ENCODE measurements at regions not wholly inside any gene's neighbourhood (a gene's known extent, or its start where the extent isn't known, plus 50 kb on each side); places are given as distances from the start of the nearest gene placed in this dataset.

- POLR2A ChIA-PET, result no interaction called here
- Histone ChIP-seq H3K27me3 (ENCODE audit: insufficient read depth, low read length, poor library complexity, severe bottlenecking) (no peaks in the 10 kb centered on the region), H3K4me1 (ENCODE audit: insufficient read depth, low read length) (no peaks in the 10 kb centered on the region), H3K9me3 (ENCODE audit: low read length) (no peaks in the 10 kb centered on the region), H3K4me3 (ENCODE audit: low read length) (no peak overlapping the region), H3K27ac (ENCODE audit: low read depth, low read length) (no peak overlapping the region), H3K36me3 (ENCODE audit: insufficient read depth, low read length) (no peaks in the 10 kb centered on the region)
- CTCF ChIA-PET, result no interaction called here
- no peak overlapping the region for H3K4me3 Mint-ChIP-seq
- H3K27me3 Mint-ChIP-seq, result no peaks in the 10 kb centered on the region
- H3K27ac Mint-ChIP-seq, result no peak overlapping the region
- no peaks in the 10 kb centered on the region for H3K36me3 Mint-ChIP-seq
- no peak for DNase-seq
- peaks cover 0 to 17% (median 0%) of the 10 kb centered on the region in 5 donors for H3K9me3 Mint-ChIP-seq
- H3K4me1 Mint-ChIP-seq, result no peaks in the 10 kb centered on the region
Measured at GRCh38 chr9:13943176-13943575, 370.8 kb downstream of the NFIB start.

GRCh38 chr9:13942695-13943094 is 371.2 kb downstream of the NFIB start:
- Mint-ChIP-seq H3K36me3 (no peaks in the 10 kb centered on the region), H3K4me1 (no peaks in the 10 kb centered on the region), H3K27ac (no peak overlapping the region), H3K4me3 (no peak overlapping the region), H3K27me3 (no peaks in the 10 kb centered on the region), H3K9me3 (peaks cover 0 to 12% (median 0%) of the 10 kb centered on the region in 5 donors)
- no peaks in the 10 kb centered on the region for H3K4me1 ChIP-seq (ENCODE audit: insufficient read depth, low read length)
- no peak overlapping the region for H3K4me3 ChIP-seq (ENCODE audit: low read length)
- H3K36me3 ChIP-seq (ENCODE audit: insufficient read depth, low read length), result no peaks in the 10 kb centered on the region
- ChIA-PET CTCF (no interaction called here), POLR2A (no interaction called here)
- no peaks in the 10 kb centered on the region for H3K27me3 ChIP-seq (ENCODE audit: insufficient read depth, low read length, poor library complexity, severe bottlenecking)
- H3K27ac ChIP-seq (ENCODE audit: low read depth, low read length), result no peak overlapping the region
- no peak for DNase-seq
- no peaks in the 10 kb centered on the region for H3K9me3 ChIP-seq (ENCODE audit: low read length)

GRCh38 chr9:13942201-13942600 is 371.7 kb downstream of the NFIB start:
- no peak for DNase-seq
- no peaks in the 10 kb centered on the region for H3K27me3 ChIP-seq (ENCODE audit: insufficient read depth, low read length, poor library complexity, severe bottlenecking)
- no peaks in the 10 kb centered on the region for H3K4me1 ChIP-seq (ENCODE audit: insufficient read depth, low read length)
- H3K36me3 Mint-ChIP-seq, result no peaks in the 10 kb centered on the region
- ChIA-PET POLR2A (no interaction called here), CTCF (no interaction called here)
- no peaks in the 10 kb centered on the region for H3K36me3 ChIP-seq (ENCODE audit: insufficient read depth, low read length)
- no peak overlapping the region for H3K4me3 ChIP-seq (ENCODE audit: low read length)
- H3K9me3 ChIP-seq (ENCODE audit: low read length), result no peaks in the 10 kb centered on the region
- no peak overlapping the region for H3K27ac Mint-ChIP-seq
- no peaks in the 10 kb centered on the region for H3K27me3 Mint-ChIP-seq
- H3K27ac ChIP-seq (ENCODE audit: low read depth, low read length), result no peak overlapping the region
- H3K4me3 Mint-ChIP-seq, result no peak overlapping the region
- H3K4me1 Mint-ChIP-seq, result no peaks in the 10 kb centered on the region
- H3K9me3 Mint-ChIP-seq, result peaks cover 0 to 10% (median 0%) of the 10 kb centered on the region in 5 donors

- H3K4me3 Mint-ChIP-seq, result no peak overlapping the region
- no peak overlapping the region for H3K4me3 ChIP-seq (ENCODE audit: low read length)
- H3K27me3 ChIP-seq (ENCODE audit: insufficient read depth, low read length, poor library complexity, severe bottlenecking), result no peaks in the 10 kb centered on the region
- no peak overlapping the region for H3K27ac ChIP-seq (ENCODE audit: low read depth, low read length)
- H3K9me3 ChIP-seq (ENCODE audit: low read length), result no peaks in the 10 kb centered on the region
- H3K36me3 ChIP-seq (ENCODE audit: insufficient read depth, low read length), result no peaks in the 10 kb centered on the region
- ChIA-PET CTCF (no interaction called here), POLR2A (no interaction called here)
- no peaks in the 10 kb centered on the region for H3K36me3 Mint-ChIP-seq
- no peak overlapping the region for H3K27ac Mint-ChIP-seq
- no peaks in the 10 kb centered on the region for H3K4me1 ChIP-seq (ENCODE audit: insufficient read depth, low read length)
- H3K27me3 Mint-ChIP-seq, result no peaks in the 10 kb centered on the region
- no peak for DNase-seq
- peaks cover 0 to 12% (median 0%) of the 10 kb centered on the region in 5 donors for H3K9me3 Mint-ChIP-seq
- H3K4me1 Mint-ChIP-seq, result no peaks in the 10 kb centered on the region
Measured at GRCh38 chr9:13941714-13942113, 372.2 kb downstream of the NFIB start.

GRCh38 chr9:13939701-13940490 is 374.0 kb downstream of the NFIB start:
- H3K9me3 ChIP-seq (ENCODE audit: low read length), result no peaks in the 10 kb centered on the region
- no peaks in the 10 kb centered on the region for H3K36me3 ChIP-seq (ENCODE audit: insufficient read depth, low read length)
- no peak for DNase-seq
- H3K9me3 Mint-ChIP-seq, result peaks cover 0 to 17% (median 2%) of the 10 kb centered on the region in 5 donors
- H3K27me3 Mint-ChIP-seq, result no peaks in the 10 kb centered on the region
- no peak overlapping the region for H3K27ac Mint-ChIP-seq
- H3K4me1 ChIP-seq (ENCODE audit: insufficient read depth, low read length), result no peaks in the 10 kb centered on the region
- no peaks in the 10 kb centered on the region for H3K27me3 ChIP-seq (ENCODE audit: insufficient read depth, low read length, poor library complexity, severe bottlenecking)
- H3K4me3 ChIP-seq (ENCODE audit: low read length), result no peak overlapping the region
- CTCF ChIA-PET, result no interaction called here
- no peak overlapping the region for H3K4me3 Mint-ChIP-seq
- H3K36me3 Mint-ChIP-seq, result no peaks in the 10 kb centered on the region
- H3K27ac ChIP-seq (ENCODE audit: low read depth, low read length), result no peak overlapping the region
- no peaks in the 10 kb centered on the region for H3K4me1 Mint-ChIP-seq
- POLR2A ChIA-PET, result no interaction called here

GRCh38 chr9:13939134-13939533 is 374.8 kb downstream of the NFIB start:
- ChIA-PET POLR2A (no interaction called here), CTCF (no interaction called here)
- Histone ChIP-seq H3K27ac (ENCODE audit: low read depth, low read length) (no peak overlapping the region), H3K4me1 (ENCODE audit: insufficient read depth, low read length) (no peaks in the 10 kb centered on the region), H3K27me3 (ENCODE audit: insufficient read depth, low read length, poor library complexity, severe bottlenecking) (no peaks in the 10 kb centered on the region), H3K36me3 (ENCODE audit: insufficient read depth, low read length) (no peaks in the 10 kb centered on the region), H3K4me3 (ENCODE audit: low read length) (no peak overlapping the region), H3K9me3 (ENCODE audit: low read length) (no peaks in the 10 kb centered on the region)
- Mint-ChIP-seq H3K27me3 (no peaks in the 10 kb centered on the region), H3K27ac (no peak overlapping the region), H3K36me3 (no peaks in the 10 kb centered on the region), H3K9me3 (peaks cover 0 to 21% (median 2%) of the 10 kb centered on the region in 5 donors), H3K4me3 (no peak overlapping the region), H3K4me1 (no peaks in the 10 kb centered on the region)
- no peak for DNase-seq

- no peaks in the 10 kb centered on the region for H3K27me3 Mint-ChIP-seq
- peaks cover 0 to 21% (median 2%) of the 10 kb centered on the region in 5 donors for H3K9me3 Mint-ChIP-seq
- no peaks in the 10 kb centered on the region for H3K4me1 Mint-ChIP-seq
- Histone ChIP-seq H3K4me3 (ENCODE audit: low read length) (no peak overlapping the region), H3K36me3 (ENCODE audit: insufficient read depth, low read length) (no peaks in the 10 kb centered on the region), H3K9me3 (ENCODE audit: low read length) (no peaks in the 10 kb centered on the region), H3K27me3 (ENCODE audit: insufficient read depth, low read length, poor library complexity, severe bottlenecking) (no peaks in the 10 kb centered on the region), H3K27ac (ENCODE audit: low read depth, low read length) (no peak overlapping the region), H3K4me1 (ENCODE audit: insufficient read depth, low read length) (no peaks in the 10 kb centered on the region)
- no peak overlapping the region for H3K4me3 Mint-ChIP-seq
- CTCF ChIA-PET, result no interaction called here
- DNase-seq, result no peak
- H3K36me3 Mint-ChIP-seq, result no peaks in the 10 kb centered on the region
- H3K27ac Mint-ChIP-seq, result no peak overlapping the region
- POLR2A ChIA-PET, result no interaction called here
Measured at GRCh38 chr9:13934416-13934815, 379.5 kb downstream of the NFIB start.

- no peak overlapping the region for H3K4me3 ChIP-seq (ENCODE audit: low read length)
- no peaks in the 10 kb centered on the region for H3K27me3 ChIP-seq (ENCODE audit: insufficient read depth, low read length, poor library complexity, severe bottlenecking)
- H3K9me3 ChIP-seq (ENCODE audit: low read length), result no peaks in the 10 kb centered on the region
- ChIA-PET CTCF (no interaction called here), POLR2A (interaction anchor here (0.7 kb wide), 1 partner anchor 195 kb away, joined by 3 read pairs; no protein-coding TSS in a partner anchor)
- Mint-ChIP-seq H3K36me3 (no peaks in the 10 kb centered on the region), H3K27me3 (no peaks in the 10 kb centered on the region), H3K9me3 (peaks cover 0 to 21% (median 2%) of the 10 kb centered on the region in 5 donors), H3K27ac (no peak overlapping the region), H3K4me1 (no peaks in the 10 kb centered on the region), H3K4me3 (no peak overlapping the region)
- no peaks in the 10 kb centered on the region for H3K36me3 ChIP-seq (ENCODE audit: insufficient read depth, low read length)
- DNase-seq, result no peak
- no peaks in the 10 kb centered on the region for H3K4me1 ChIP-seq (ENCODE audit: insufficient read depth, low read length)
- H3K27ac ChIP-seq (ENCODE audit: low read depth, low read length), result no peak overlapping the region
Measured at GRCh38 chr9:13933268-13933656, 380.7 kb downstream of the NFIB start.

Measured in CD8-positive, alpha-beta memory T cell (primary cell).